Sigmoid colon (tissue), 4 donors: ENCODE measurements at regions not wholly inside any gene's neighbourhood (a gene's known extent, or its start where the extent isn't known, plus 50 kb on each side); places are given as distances from the start of the nearest gene placed in this dataset.

Experiments
- CTCF ChIP-seq, 4 experiments: fragments of 450-650 bp in 3 of 4; fragments of 200-600 bp in 1 of 4; IDR thresholded peaks; one replicate each; pipeline ENCODE4 v1.5.1; 2016 to 2019; ENCODE audit warnings: antibody characterized with exemption in 4 of 4, mild to moderate bottlenecking in 3 of 4, moderate library complexity in 2 of 4
- POLR2AphosphoS5 ChIP-seq, 4 donors: sonication (generic); formaldehyde crosslinking; IDR thresholded peaks; one replicate each; pipeline ENCODE4 v1.6.1; 2017; ENCODE audit warnings: antibody characterized with exemption in 4 of 4

- TF ChIP-seq POLR2AphosphoS5 (IDR thresholded peaks at IDR 0.05) = no peak
- TF ChIP-seq CTCF (IDR thresholded peaks at IDR 0.05) = no peak
Measured at GRCh38 chr20:51249215-51249614, 226.3 kb upstream of the KCNG1 start.
